Jurkat, Clone E6-1 (cell line): ENCODE measurements at regions not wholly inside any gene's neighbourhood (a gene's known extent, or its start where the extent isn't known, plus 50 kb on each side); places are given as distances from the start of the nearest gene placed in this dataset.

ENCODE experiments used
- DNase-seq: peaks from one replicate; pipeline ENCODE4 v3.0.0-alpha.2; 2011; ENCODE audit warnings: low read depth, low spot score
- H3K4me3 ChIP-seq: 2 replicates; pipeline ENCODE4 v1.5.1; 2011; ENCODE audit warnings: mild to moderate bottlenecking, low read length, control low read depth, moderate library complexity

- no peak overlapping the region for H3K4me3 ChIP-seq
- DNase-seq, result no peak
Observed at GRCh38 chr5:93090698-93091097, 490.3 kb downstream of the NR2F1-AS1 start.

- DNase-seq, result no peak
- no peak overlapping the region for H3K4me3 ChIP-seq
Observed at GRCh38 chr5:93088592-93089389, 492.2 kb downstream of the NR2F1-AS1 start.

- no peak overlapping the region for H3K4me3 ChIP-seq
- DNase-seq, result no peak
Observed at GRCh38 chr5:93087326-93087725, 493.7 kb downstream of the NR2F1-AS1 start.

GRCh38 chr5:93082981-93083380 lies 498.0 kb downstream of the NR2F1-AS1 start:
- no peak overlapping the region for H3K4me3 ChIP-seq
- DNase-seq, result no peak

GRCh38 chr5:93079046-93079445 lies 502.0 kb downstream of the NR2F1-AS1 start:
- no peak overlapping the region for H3K4me3 ChIP-seq
- DNase-seq, result no peak

- H3K4me3 ChIP-seq, result no peak overlapping the region
- DNase-seq, result no peak
Observed at GRCh38 chr5:93078082-93079038, 502.7 kb downstream of the NR2F1-AS1 start.

- no peak overlapping the region for H3K4me3 ChIP-seq
- DNase-seq, result no peak
Observed at GRCh38 chr5:93076566-93076965, 504.5 kb downstream of the NR2F1-AS1 start.

- no peak overlapping the region for H3K4me3 ChIP-seq
- DNase-seq, result no peak
Observed at GRCh38 chr5:93076096-93076495, 504.9 kb downstream of the NR2F1-AS1 start.

GRCh38 chr5:93073547-93073946 lies 507.5 kb downstream of the NR2F1-AS1 start:
- no peak overlapping the region for H3K4me3 ChIP-seq
- no peak for DNase-seq

- H3K4me3 ChIP-seq, result no peak overlapping the region
- no peak for DNase-seq
Observed at GRCh38 chr5:93072831-93073459, 508.1 kb downstream of the NR2F1-AS1 start.

GRCh38 chr5:93071710-93072109 lies 509.3 kb downstream of the NR2F1-AS1 start:
- no peak for DNase-seq
- no peak overlapping the region for H3K4me3 ChIP-seq

GRCh38 chr5:93070938-93071337 lies 510.1 kb downstream of the NR2F1-AS1 start:
- DNase-seq, result no peak
- no peak overlapping the region for H3K4me3 ChIP-seq

GRCh38 chr5:93069276-93069675 lies 511.7 kb downstream of the NR2F1-AS1 start:
- H3K4me3 ChIP-seq, result no peak overlapping the region
- DNase-seq, result no peak

GRCh38 chr5:93062548-93062947 lies 518.5 kb downstream of the NR2F1-AS1 start:
- DNase-seq, result no peak
- no peak overlapping the region for H3K4me3 ChIP-seq

GRCh38 chr5:93058309-93058708 lies 522.7 kb downstream of the NR2F1-AS1 start:
- H3K4me3 ChIP-seq, result no peak overlapping the region
- DNase-seq, result no peak

- no peak overlapping the region for H3K4me3 ChIP-seq
Observed at GRCh38 chr5:93057311-93057710, 523.7 kb downstream of the NR2F1-AS1 start.

GRCh38 chr5:93055971-93056370 lies 525.0 kb downstream of the NR2F1-AS1 start:
- H3K4me3 ChIP-seq, result no peak overlapping the region
- DNase-seq, result no peak

More at GRCh38 chr5:93057311-93057710, 523.7 kb downstream of the NR2F1-AS1 start:
- no peak for DNase-seq

- no peak for DNase-seq
Observed at GRCh38 chr5:93055561-93055960, 525.5 kb downstream of the NR2F1-AS1 start.

GRCh38 chr5:93054424-93055163 lies 526.4 kb downstream of the NR2F1-AS1 start:
- no peak overlapping the region for H3K4me3 ChIP-seq
- no peak for DNase-seq

More at GRCh38 chr5:93055561-93055960, 525.5 kb downstream of the NR2F1-AS1 start:
- no peak overlapping the region for H3K4me3 ChIP-seq
